ENCODE measurements at regions not wholly inside any gene's neighbourhood (a gene's known extent, or its start where the extent isn't known, plus 50 kb on each side); places are given as distances from the start of the nearest gene placed in this dataset.

DNA sequence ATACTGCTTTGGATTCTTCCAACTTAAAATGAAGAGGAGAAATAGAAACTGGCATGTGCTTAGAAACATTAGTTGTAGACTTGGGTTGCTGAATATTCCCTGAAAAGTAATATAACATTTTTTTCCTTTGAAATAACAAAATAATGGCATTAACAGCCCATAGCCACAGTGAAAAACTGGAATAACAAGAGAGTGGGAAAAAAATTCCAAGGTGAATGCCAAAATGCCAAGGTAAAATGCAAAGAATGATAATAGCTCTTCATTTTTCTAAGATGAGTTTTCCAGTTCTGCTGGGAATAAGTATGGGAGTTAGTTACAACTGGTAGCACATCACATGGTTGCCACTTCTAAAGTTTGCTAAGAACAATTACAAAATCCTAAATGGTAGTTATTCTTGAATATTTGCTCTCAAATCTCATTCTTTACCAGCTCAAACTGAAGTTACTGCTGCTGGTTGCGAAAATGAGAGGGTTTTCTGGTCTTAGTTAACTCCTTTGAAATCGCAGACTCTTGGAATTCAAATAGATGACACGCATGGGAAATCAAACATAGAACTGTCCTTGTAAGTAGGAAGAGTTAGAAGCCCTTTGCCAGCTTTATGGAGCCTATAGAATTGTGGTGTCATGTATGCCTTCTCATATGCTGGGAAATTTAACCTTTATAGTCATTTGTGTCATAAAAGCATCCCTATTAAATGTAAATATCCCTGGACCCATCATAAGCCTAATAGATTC lies 165.0 kb upstream of the DCN start:
- Histone ChIP-seq H3K4me1 (peaks cover 0 to 4% (median 0%) of the 10 kb centered on the region in 12 donors), H3K27ac (no peak overlapping the region), H3K27me3 (no peaks in the 10 kb centered on the region), H3K4me3 (no peak overlapping the region), H3K36me3 (no peaks in the 10 kb centered on the region), H3K9me3 (no peaks in the 10 kb centered on the region)
- ATAC-seq: no peak
- TF ChIP-seq, protein P1, sequence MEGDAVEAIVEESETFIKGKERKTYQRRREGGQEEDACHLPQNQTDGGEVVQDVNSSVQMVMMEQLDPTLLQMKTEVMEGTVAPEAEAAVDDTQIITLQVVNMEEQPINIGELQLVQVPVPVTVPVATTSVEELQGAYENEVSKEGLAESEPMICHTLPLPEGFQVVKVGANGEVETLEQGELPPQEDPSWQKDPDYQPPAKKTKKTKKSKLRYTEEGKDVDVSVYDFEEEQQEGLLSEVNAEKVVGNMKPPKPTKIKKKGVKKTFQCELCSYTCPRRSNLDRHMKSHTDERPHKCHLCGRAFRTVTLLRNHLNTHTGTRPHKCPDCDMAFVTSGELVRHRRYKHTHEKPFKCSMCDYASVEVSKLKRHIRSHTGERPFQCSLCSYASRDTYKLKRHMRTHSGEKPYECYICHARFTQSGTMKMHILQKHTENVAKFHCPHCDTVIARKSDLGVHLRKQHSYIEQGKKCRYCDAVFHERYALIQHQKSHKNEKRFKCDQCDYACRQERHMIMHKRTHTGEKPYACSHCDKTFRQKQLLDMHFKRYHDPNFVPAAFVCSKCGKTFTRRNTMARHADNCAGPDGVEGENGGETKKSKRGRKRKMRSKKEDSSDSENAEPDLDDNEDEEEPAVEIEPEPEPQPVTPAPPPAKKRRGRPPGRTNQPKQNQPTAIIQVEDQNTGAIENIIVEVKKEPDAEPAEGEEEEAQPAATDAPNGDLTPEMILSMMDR (IDR thresholded peaks at IDR 0.05): no peak
- no peak for TF ChIP-seq POLR2A (IDR thresholded peaks at IDR 0.05)
- intact Hi-C loops (cut with DNase I): loop anchor here in 1 of 10 donors (5.0 kb wide), 1 partner anchor 365 kb away; no protein-coding TSS in a partner anchor
- 73 to 94% (median 86%) methylated on average over 3 of the region's 3 CpGs for WGBS, 4 donors
- DNase-seq: no peak

DNA sequence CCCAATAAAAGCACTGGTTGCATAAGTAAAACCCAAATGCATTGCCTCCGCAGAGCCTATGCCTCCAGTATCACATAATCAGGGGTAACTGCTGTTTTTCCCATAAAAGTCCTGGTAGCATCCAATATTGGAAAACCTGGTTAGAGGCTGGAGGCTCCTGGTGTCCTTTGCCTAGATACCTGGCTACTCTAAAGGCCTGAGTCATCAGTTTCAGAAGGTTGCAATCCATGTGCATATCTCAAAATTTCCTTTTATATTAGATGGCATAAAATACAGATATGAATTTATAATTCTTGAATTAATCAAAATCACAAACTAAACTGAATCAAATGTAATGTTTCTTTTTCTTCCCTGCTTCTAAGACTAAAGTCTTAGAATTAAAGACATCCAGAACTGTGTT lies 164.2 kb upstream of the DCN start:
- Histone ChIP-seq H3K4me1 (peaks cover 0 to 4% (median 0%) of the 10 kb centered on the region in 12 donors), H3K36me3 (no peaks in the 10 kb centered on the region), H3K9me3 (no peaks in the 10 kb centered on the region), H3K4me3 (no peak overlapping the region), H3K27ac (no peak overlapping the region), H3K27me3 (no peaks in the 10 kb centered on the region)
- no peak for DNase-seq
- intact Hi-C loops (cut with DNase I): loop anchor here in 1 of 10 donors (5.0 kb wide), 1 partner anchor 365 kb away; no protein-coding TSS in a partner anchor
- ATAC-seq: no peak
- TF ChIP-seq POLR2A (IDR thresholded peaks at IDR 0.05): no peak
- TF ChIP-seq, protein P1 (IDR thresholded peaks at IDR 0.05): no peak
- 95 to 100% (median 97%) methylated on average over 1 of the region's 1 CpG for WGBS, 4 donors

DNA sequence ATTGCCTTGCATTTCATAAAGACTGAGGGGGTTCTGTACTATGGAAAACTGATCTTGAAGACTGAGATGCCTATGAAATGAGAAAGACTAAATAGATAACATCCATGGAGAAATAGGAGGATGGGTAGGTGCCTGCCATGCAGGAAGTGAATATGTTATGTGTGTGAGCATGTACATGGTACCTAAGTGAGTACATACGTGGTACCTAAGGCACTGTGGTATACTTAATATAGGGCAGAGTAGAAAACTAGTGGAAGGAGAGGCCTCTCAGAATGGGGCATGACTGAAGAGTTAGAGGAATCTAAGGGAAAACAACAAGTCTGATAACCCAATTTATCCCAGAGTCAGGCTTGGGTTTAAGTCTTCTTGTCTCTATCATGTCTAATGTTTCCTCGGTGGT lies 161.8 kb upstream of the DCN start:
- 84 to 89% (median 86%) methylated on average over 2 of the region's 2 CpGs for WGBS, 4 donors
- Histone ChIP-seq H3K9me3 (no peaks in the 10 kb centered on the region), H3K4me3 (no peak overlapping the region), H3K36me3 (no peaks in the 10 kb centered on the region), H3K27ac (no peak overlapping the region), H3K27me3 (no peaks in the 10 kb centered on the region), H3K4me1 (peaks cover 0 to under 1% (median 0%) of the 10 kb centered on the region in 12 donors)
- no peak for ATAC-seq
- intact Hi-C loops (cut with DNase I): loop anchor here in 1 of 10 donors (5.0 kb wide), 1 partner anchor 372 kb away; no protein-coding TSS in a partner anchor
- DNase-seq: no peak
- TF ChIP-seq, protein P1 (IDR thresholded peaks at IDR 0.05): no peak
- TF ChIP-seq POLR2A (IDR thresholded peaks at IDR 0.05): no peak

DNA sequence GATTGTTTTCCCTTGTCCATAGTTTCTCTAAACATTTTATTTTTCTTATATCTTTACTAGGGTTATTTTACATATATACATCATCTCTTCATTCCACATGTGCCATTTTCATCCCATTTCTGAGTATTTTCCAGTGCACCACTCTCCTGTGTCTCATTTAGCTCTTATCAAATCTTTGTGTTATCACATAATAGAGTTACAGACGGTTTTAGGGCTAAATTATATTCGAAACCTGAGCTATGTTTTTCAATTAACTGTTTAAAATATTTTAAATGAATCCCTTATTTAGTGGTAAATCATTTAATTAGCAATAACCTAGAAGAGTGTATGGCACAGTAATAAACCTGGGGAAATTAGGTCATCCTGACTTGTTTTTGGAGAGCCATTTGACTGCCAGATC lies 160.4 kb upstream of the DCN start:
- 77 to 84% (median 78%) methylated on average over 2 of the region's 2 CpGs for WGBS, 4 donors

More for the DNA sequence above, 160.4 kb upstream of the DCN start:
- Histone ChIP-seq H3K4me1 (no peaks in the 10 kb centered on the region), H3K4me3 (no peak overlapping the region), H3K36me3 (no peaks in the 10 kb centered on the region), H3K27ac (no peak overlapping the region), H3K27me3 (no peaks in the 10 kb centered on the region), H3K9me3 (no peaks in the 10 kb centered on the region)
- ATAC-seq: no peak
- TF ChIP-seq POLR2A (IDR thresholded peaks at IDR 0.05): no peak
- TF ChIP-seq, protein P1 (IDR thresholded peaks at IDR 0.05): no peak
- intact Hi-C loops (cut with DNase I): loop anchor here in 1 of 10 donors (5.0 kb wide), 1 partner anchor 371 kb away; no protein-coding TSS in a partner anchor
- DNase-seq: no peak

All from heart left ventricle (tissue), 16 donors.